ENCODE measurements at regions not wholly inside any gene's neighbourhood (a gene's known extent, or its start where the extent isn't known, plus 50 kb on each side); places are given as distances from the start of the nearest gene placed in this dataset.
"Not testable (repeated sequence)": the region's sequence is repeated elsewhere in the genome, so short reads cannot be mapped to it uniquely, and the experiment has no call there.

- Histone ChIP-seq H3K4me3 (ENCODE audit: low read depth, low read length) (no peak overlapping the region), H3K9me3 (ENCODE audit: control insufficient read depth, insufficient read depth, low read depth, low read length) (no peaks in the 10 kb centered on the region), H3K36me3 (ENCODE audit: control insufficient read depth in 2 of 2, insufficient read depth in 1 of 2, low read length in 2 of 2) (no peaks in the 10 kb centered on the region), H3K27ac (ENCODE audit: extremely low read depth, low read depth, low read length) (no peak overlapping the region), H3K4me1 (ENCODE audit: control insufficient read depth, insufficient read depth, low read length) (no peaks in the 10 kb centered on the region)
- peak; percentile 70 for TF ChIP-seq ZNF629 (tag by site-specific recombination; IDR thresholded peaks at IDR 0.05)
- no peak for TF ChIP-seq ZNF654 (tag by site-specific recombination; IDR thresholded peaks at IDR 0.05; ENCODE audit: low read depth)
- peak; percentile 80 for TF ChIP-seq ZNF660 (tag by site-specific recombination; IDR thresholded peaks at IDR 0.05)
- TF ChIP-seq SCRT2 (tag by site-specific recombination; IDR thresholded peaks at IDR 0.05): no peak
- peak; percentile 57 for TF ChIP-seq ZNF366 (tag by site-specific recombination; conservative IDR thresholded peaks at IDR 0.05)
- no peak for TF ChIP-seq ZNF221 (tag by site-specific recombination; IDR thresholded peaks at IDR 0.05; ENCODE audit: borderline replicate concordance)
- no peak for TF ChIP-seq ZNF324 (tag by site-specific recombination; IDR thresholded peaks at IDR 0.05)
- no peak for TF ChIP-seq ZBTB49 (tag by site-specific recombination; IDR thresholded peaks at IDR 0.05; ENCODE audit: low read depth)
- 0 out of 2 replicates have a peak, but pooled peaks have one; percentile 30 for TF ChIP-seq ZNF600 (tag by site-specific recombination; IDR thresholded peaks at IDR 0.05)
- no peak for TF ChIP-seq ZNF2 (tag by site-specific recombination; IDR thresholded peaks at IDR 0.05)
- TF ChIP-seq YY1 (tag by site-specific recombination; IDR thresholded peaks at IDR 0.05): no peak
- TF ChIP-seq ZNF148 (tag by site-specific recombination; IDR thresholded peaks at IDR 0.05; ENCODE audit: borderline replicate concordance): no peak
- no peak for TF ChIP-seq SETDB1 (IDR thresholded peaks at IDR 0.05; ENCODE audit: insufficient read length, low read length)
- TF ChIP-seq SP7 (tag by site-specific recombination; IDR thresholded peaks at IDR 0.05): 0 out of 2 replicates have a peak, but pooled peaks have one; percentile 28
- no peak for TF ChIP-seq ZBTB11 (tag by site-specific recombination; conservative IDR thresholded peaks at IDR 0.05; ENCODE audit: low read depth)
- TF ChIP-seq HIC1 (tag by site-specific recombination; IDR thresholded peaks at IDR 0.05): 0 out of 2 replicates have a peak, but pooled peaks have one; percentile 31
- POLR2A ChIA-PET: interaction anchor here (1.1 kb wide), 1 partner anchor 26 kb away, joined by 3 read pairs; no protein-coding TSS in a partner anchor
- CTCF ChIA-PET: no interaction called here
Observed at GRCh38 chr3:197394464-197395321, 96.3 kb upstream of the DLG1 start.

- H3K4me3 ChIP-seq (ENCODE audit: low read depth, low read length); H3K27ac ChIP-seq (ENCODE audit: extremely low read depth, low read depth, low read length); POLR2A ChIA-PET; H3K9me3 ChIP-seq (ENCODE audit: control insufficient read depth, insufficient read depth, low read depth, low read length); CTCF ChIA-PET; H3K36me3 ChIP-seq (ENCODE audit: control insufficient read depth in 2 of 2, insufficient read depth in 1 of 2, low read length in 2 of 2); H3K4me1 ChIP-seq (ENCODE audit: control insufficient read depth, insufficient read depth, low read length): not testable (repeated sequence)
Observed at GRCh38 chr3:197394126-197394463, 95.7 kb upstream of the DLG1 start.
